H1 (cell line): ENCODE measurements at regions not wholly inside any gene's neighbourhood (a gene's known extent, or its start where the extent isn't known, plus 50 kb on each side); places are given as distances from the start of the nearest gene placed in this dataset.

Experiments
- CTCF ChIA-PET: fragments of 300-600 bp; sonication (Branson Sonifier 250); formaldehyde crosslinking; loops from one replicate; lab custom pipeline; 2021; ENCODE audit not compliant: partially characterized antibody; lab: Charles Lee
- POLR2A ChIA-PET: fragments of 300-600 bp; sonication (Branson Sonifier 250); formaldehyde crosslinking; loops from one replicate; lab custom pipeline; 2021; ENCODE audit warnings: inconsistent platforms; ENCODE audit not compliant: partially characterized antibody; lab: Charles Lee
- DNase-seq, 2 experiments: peaks; one replicate each; pipeline versions ENCODE4 v3.0.0 to v3.0.0-alpha.2; 2010 to 2022; ENCODE audit warnings: low spot score in 2 of 2, low read depth in 1 of 2, mixed read lengths in 1 of 2
- FAIRE-seq: peaks from 2 replicates; lab custom pipeline; 2011; peaks lifted over from hg19 to GRCh38; lab: Jason Lieb, UNC
- H2AFZ ChIP-seq: 2 replicates; pipeline ENCODE4 v1.8.1; 2012; ENCODE audit warnings: low read length, inconsistent platforms
- H2AK5ac ChIP-seq: 2 replicates; pipeline ENCODE4 v1.6.1; 2013; ENCODE audit warnings: low read depth, low read length
- H2BK120ac ChIP-seq: replicated peaks from 2 replicates; pipeline ENCODE3; 2013; ENCODE audit warnings: low read depth, low read length, inconsistent platforms
- H2BK12ac ChIP-seq: 2 replicates; pipeline ENCODE4 v1.6.1; 2013; ENCODE audit warnings: low read depth, low read length
- H2BK15ac ChIP-seq: 2 replicates; pipeline ENCODE4 v1.6.1; 2013; ENCODE audit warnings: low read length
- H2BK20ac ChIP-seq: 2 replicates; pipeline ENCODE4 v1.6.1; 2013; ENCODE audit warnings: low read length
- H2BK5ac ChIP-seq: 2 replicates; pipeline ENCODE4 v1.6.1; 2013; ENCODE audit warnings: low read depth, low read length
- H3K14ac ChIP-seq: 2 replicates; pipeline ENCODE4 v1.6.1; 2013; ENCODE audit warnings: inconsistent platforms; ENCODE audit not compliant: insufficient read length
- H3K18ac ChIP-seq: 2 replicates; pipeline ENCODE4 v1.6.1; 2013; ENCODE audit warnings: low read length; ENCODE audit errors: extremely low read depth
- H3K23ac ChIP-seq: 2 replicates; pipeline ENCODE4 v1.6.1; 2013; ENCODE audit warnings: inconsistent platforms; ENCODE audit not compliant: insufficient read length
- H3K23me2 ChIP-seq: 2 replicates; pipeline ENCODE4 v1.6.1; 2013; ENCODE audit warnings: low read depth, low read length
- H3K27ac ChIP-seq: 2 replicates; pipeline ENCODE4 v1.6.1; 2011; ENCODE audit warnings: low read depth, low read length, inconsistent platforms
- H3K27me3 ChIP-seq, 4 experiments: replicated peaks in 1 of 4; 1 replicate in 1 of 4; 2 replicates in 3 of 4; pipeline versions ENCODE4 v1.6.1 to v1.8.1; 2011 to 2013; ENCODE audit warnings: low read length in 3 of 4, mild to moderate bottlenecking in 3 of 4, inconsistent platforms in 2 of 4, mixed read lengths in 2 of 4, moderate library complexity in 1 of 4; ENCODE audit not compliant: control insufficient read depth in 3 of 4, insufficient read depth in 3 of 4; ENCODE audit errors: extremely low read depth in 1 of 4
- H3K36me3 ChIP-seq, 4 experiments: 2 replicates each; pipeline versions ENCODE4 v1.6.1 to v1.8.1; 2011 to 2013; ENCODE audit warnings: mild to moderate bottlenecking in 4 of 4, low read length in 3 of 4, moderate library complexity in 2 of 4, control low read depth in 1 of 4, inconsistent platforms in 1 of 4; ENCODE audit not compliant: insufficient read depth in 4 of 4, control insufficient read depth in 2 of 4
- H3K4ac ChIP-seq: replicated peaks from 2 replicates; pipeline ENCODE3; 2013; ENCODE audit warnings: low read length, low read depth, mixed read lengths, inconsistent platforms; ENCODE audit not compliant: insufficient read length
- H3K4me1 ChIP-seq, 4 experiments: replicated peaks in 1 of 4; 1 replicate in 1 of 4; 2 replicates in 3 of 4; pipeline versions ENCODE4 v1.6.1 to v1.8.1; 2011 to 2013; ENCODE audit warnings: low read length in 3 of 4, inconsistent platforms in 2 of 4, mixed read lengths in 1 of 4; ENCODE audit not compliant: insufficient read depth in 4 of 4, control insufficient read depth in 3 of 4
- H3K4me2 ChIP-seq, 2 experiments: 2 replicates each; pipeline versions ENCODE4 v1.6.1 to v1.8.1; 2011 to 2013; ENCODE audit warnings: low read depth in 2 of 2, low read length in 2 of 2, control low read depth in 1 of 2, inconsistent platforms in 1 of 2, mild to moderate bottlenecking in 1 of 2; ENCODE audit not compliant: insufficient read depth in 1 of 2
- H3K4me3 ChIP-seq, 4 experiments: fragments of 200-600, 300-600 bp in 1 of 4; sonication (generic), shearing (Covaris generic), sonication (Bioruptor Twin) in 1 of 4; 2 replicates each; pipeline versions ENCODE4 v1.5.1 to v1.8.1; 2011 to 2016; ENCODE audit warnings: low read length in 4 of 4, low read depth in 3 of 4, control low read depth in 2 of 4, inconsistent platforms in 2 of 4, mild to moderate bottlenecking in 2 of 4, mixed read lengths in 1 of 4, moderate library complexity in 1 of 4; ENCODE audit not compliant: insufficient read depth in 2 of 4; ENCODE audit errors: extremely low read depth in 1 of 4
- H3K56ac ChIP-seq: replicated peaks from 2 replicates; pipeline ENCODE3; 2013; ENCODE audit warnings: low read depth, mild to moderate bottlenecking, mixed read lengths, low read length, inconsistent platforms; ENCODE audit not compliant: insufficient read length
- H3K79me1 ChIP-seq: 2 replicates; pipeline ENCODE4 v1.6.1; 2013; ENCODE audit warnings: low read depth, low read length, control low read depth
- H3K79me2 ChIP-seq, 2 experiments: 2 replicates each; pipeline versions ENCODE4 v1.6.1 to v1.8.1; 2012 to 2013; ENCODE audit warnings: low read length in 2 of 2, mild to moderate bottlenecking in 2 of 2, inconsistent platforms in 1 of 2; ENCODE audit not compliant: insufficient read depth in 2 of 2, control insufficient read depth in 1 of 2
- H3K9ac ChIP-seq, 4 experiments: replicated peaks in 1 of 4; 1 replicate in 1 of 4; 2 replicates in 3 of 4; pipeline versions ENCODE4 v1.6.1 to v1.8.1; 2011 to 2013; ENCODE audit warnings: low read depth in 3 of 4, low read length in 3 of 4, control low read depth in 2 of 4, mild to moderate bottlenecking in 2 of 4, moderate library complexity in 2 of 4, inconsistent platforms in 1 of 4; ENCODE audit errors: extremely low read depth in 1 of 4
- H3K9me3 ChIP-seq, 2 experiments: 2 replicates each; pipeline versions ENCODE4 v1.6.1 to v1.8.1; 2012 to 2013; ENCODE audit warnings: mild to moderate bottlenecking in 2 of 2, moderate library complexity in 2 of 2, control low read depth in 1 of 2, inconsistent platforms in 1 of 2, low read depth in 1 of 2, low read length in 1 of 2, mixed read lengths in 1 of 2; ENCODE audit not compliant: insufficient read depth in 2 of 2
- H4K20me1 ChIP-seq, 2 experiments: replicated peaks in 1 of 2; 2 replicates each; pipeline versions ENCODE3 to v1.8.1; 2011 to 2013; ENCODE audit warnings: inconsistent platforms in 2 of 2, low read length in 2 of 2, mild to moderate bottlenecking in 1 of 2; ENCODE audit not compliant: insufficient read depth in 2 of 2, control insufficient read depth in 1 of 2
- H4K5ac ChIP-seq: 2 replicates; pipeline ENCODE4 v1.6.1; 2013; ENCODE audit warnings: low read length, low read depth, mixed read lengths, inconsistent platforms; ENCODE audit not compliant: insufficient read length
- H4K8ac ChIP-seq: 2 replicates; pipeline ENCODE4 v1.8.0; 2013; ENCODE audit warnings: mild to moderate bottlenecking, moderate library complexity, low read length, inconsistent platforms; ENCODE audit not compliant: insufficient read depth; ENCODE audit errors: extremely low read depth
- H4K91ac ChIP-seq: replicated peaks from 2 replicates; pipeline ENCODE3; 2013; ENCODE audit warnings: low read length, mixed read lengths, inconsistent platforms; ENCODE audit not compliant: insufficient read length
- EGR1 ChIP-seq: IDR thresholded peaks from 2 replicates; pipeline ENCODE4 v1.6.1; 2011; ENCODE audit warnings: low read depth, low read length, borderline replicate concordance
- JUND ChIP-seq: IDR thresholded peaks from 2 replicates; pipeline ENCODE4 v1.6.1; 2011; ENCODE audit warnings: mild to moderate bottlenecking, improper control_type of control experiment, low read length
- RNF2 ChIP-seq: fragments of 200-900, 300-1000 bp; sonication (generic); IDR thresholded peaks from 2 replicates; pipeline ENCODE4 v1.7.1; 2016; ENCODE audit warnings: borderline replicate concordance, low read depth, mild to moderate bottlenecking, antibody characterized with exemption, low read length; ENCODE audit not compliant: poor library complexity, severe bottlenecking; ENCODE audit errors: missing control alignments
- TCF12 ChIP-seq: IDR thresholded peaks from 2 replicates; pipeline ENCODE4 v1.6.1; 2011; ENCODE audit warnings: low read depth, mild to moderate bottlenecking, low read length
- WGBS, 2 experiments: shearing (Covaris generic) in 1 of 2; methylation state at CpG; one replicate each; pipeline versions ENCODE4 v1.1.6 to v1.1.7; 2013 to 2015; ENCODE audit warnings: low lambda C conversion rate in 2 of 2, mixed read lengths in 2 of 2, inconsistent platforms in 1 of 2, low coverage in 1 of 2, missing lambda C conversion rate in 1 of 2; ENCODE audit not compliant: insufficient replicate concordance in 2 of 2, insufficient coverage in 1 of 2, insufficient read length in 1 of 2; ENCODE audit errors: extremely low coverage in 1 of 2, missing lambda C conversion rate in 1 of 2; 5-methylcytosine and 5-hydroxymethylcytosine counted together

DNA sequence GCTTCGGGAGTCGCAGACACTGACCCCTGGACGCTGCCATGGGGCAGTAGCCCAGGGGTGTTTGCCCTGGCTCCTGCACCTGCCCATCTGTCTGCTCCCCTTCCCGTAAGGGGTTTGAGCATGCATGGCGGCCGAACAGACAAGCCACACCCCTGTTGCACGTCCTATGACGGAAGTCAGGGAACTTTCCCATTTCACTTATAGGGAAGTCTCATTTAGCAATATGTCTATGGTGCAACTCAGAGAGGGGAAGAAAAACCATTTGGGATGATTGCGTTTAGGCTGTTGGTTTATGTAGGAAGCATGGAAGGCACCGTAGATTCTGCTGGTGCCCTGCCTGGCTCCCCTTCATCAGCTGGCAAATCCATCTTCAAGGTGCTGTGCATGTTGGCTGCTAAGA is 112.5 kb downstream of the HAPSTR1 start:
- Histone ChIP-seq H4K20me1 (no peaks in the 10 kb centered on the region), H3K23ac (no peak overlapping the region), H2BK5ac (no peak overlapping the region), H2BK20ac (no peak overlapping the region), H3K27ac (no peak overlapping the region), H2BK12ac (no peak overlapping the region), H2AFZ (no peak overlapping the region), H3K79me1 (no peaks in the 10 kb centered on the region), H4K91ac (no peak overlapping the region), H3K27me3 (no peaks in the 10 kb centered on the region), H2BK120ac (no peak overlapping the region), H3K9ac (no peak overlapping the region), H3K23me2 (peaks cover 2% of the 10 kb centered on the region; the same call in 1 of the 2 replicates), H3K36me3 (no peaks in the 10 kb centered on the region), H3K56ac (no peak overlapping the region), H4K5ac (no peak overlapping the region), H3K4me3 (no peak overlapping the region), H3K14ac (no peak overlapping the region), H3K4me2 (no peak overlapping the region), H3K9me3 (no peaks in the 10 kb centered on the region), H2AK5ac (no peak overlapping the region), H4K8ac (no peak overlapping the region), H3K18ac (no peak overlapping the region), H2BK15ac (no peak overlapping the region), H3K4me1 (peaks cover 0 to 4% (median 0%) of the 10 kb centered on the region in 4 experiments; a peak in 1 of 7 replicates), H3K79me2 (no peaks in the 10 kb centered on the region)
- FAIRE-seq (no peak), DNase-seq (no peak)
- POLR2A ChIA-PET = interaction anchor here (0.7 kb wide), 1 partner anchor 20 kb away, joined by 3 read pairs; no protein-coding TSS in a partner anchor
- WGBS, 2 experiments = 93% methylated on average over 10 of the region's 10 CpGs; no CpG with 5 or more reads in 1 of the 2 experiments
- CTCF ChIA-PET = no interaction called here
- TF ChIP-seq RNF2 (no peak), EGR1 (no peak), TCF12 (no peak), JUND (no peak)
- TF ChIP-seq, all 59 proteins: peak for 0
- H3K4ac ChIP-seq = no peak overlapping the region
